Activated CD4-positive, alpha-beta T cell treated with anti-CD3 and anti-CD28 coated beads, Interleukin-2, amount 50 U/mL, for 16 hours (primary cell): ENCODE measurements at regions not wholly inside any gene's neighbourhood (a gene's known extent, or its start where the extent isn't known, plus 50 kb on each side); places are given as distances from the start of the nearest gene placed in this dataset.

ENCODE experiments used
- DNase-seq: peaks from one replicate; pipeline ENCODE4 v3.0.0-alpha.2; 2020

GRCh38 chr18:68330658-68331057 lies 384.2 kb downstream of the TMX3 start:
- DNase-seq = no peak

GRCh38 chr18:68323921-68324320 lies 391.0 kb downstream of the TMX3 start:
- no peak for DNase-seq

- no peak for DNase-seq
Observed at GRCh38 chr18:68316636-68317035, 398.3 kb downstream of the TMX3 start.

GRCh38 chr18:68314403-68314802 lies 400.5 kb downstream of the TMX3 start:
- no peak for DNase-seq

GRCh38 chr18:68301441-68301840 lies 413.5 kb downstream of the TMX3 start:
- no peak for DNase-seq

DNA sequence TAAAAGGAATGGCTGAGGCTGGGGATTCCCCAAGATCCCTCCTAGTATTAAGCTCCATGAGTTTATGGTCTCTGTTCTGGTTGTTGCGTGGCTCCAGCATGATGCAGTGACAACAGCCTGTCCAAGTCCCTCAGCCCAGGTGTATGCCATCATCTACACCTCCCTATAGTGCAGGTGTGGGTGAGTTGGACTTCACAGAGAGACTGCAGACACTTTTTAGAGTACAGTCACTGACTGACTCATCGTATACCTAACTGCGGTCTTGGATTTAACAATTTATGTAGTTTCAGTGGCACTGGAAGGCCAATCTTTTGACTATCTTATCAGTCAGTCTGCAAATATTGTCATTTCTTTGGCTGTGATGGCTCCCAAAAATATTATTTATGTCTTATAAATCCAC lies 415.0 kb downstream of the TMX3 start:
- DNase-seq = no peak

GRCh38 chr18:68298330-68298729 lies 416.6 kb downstream of the TMX3 start:
- no peak for DNase-seq

DNA sequence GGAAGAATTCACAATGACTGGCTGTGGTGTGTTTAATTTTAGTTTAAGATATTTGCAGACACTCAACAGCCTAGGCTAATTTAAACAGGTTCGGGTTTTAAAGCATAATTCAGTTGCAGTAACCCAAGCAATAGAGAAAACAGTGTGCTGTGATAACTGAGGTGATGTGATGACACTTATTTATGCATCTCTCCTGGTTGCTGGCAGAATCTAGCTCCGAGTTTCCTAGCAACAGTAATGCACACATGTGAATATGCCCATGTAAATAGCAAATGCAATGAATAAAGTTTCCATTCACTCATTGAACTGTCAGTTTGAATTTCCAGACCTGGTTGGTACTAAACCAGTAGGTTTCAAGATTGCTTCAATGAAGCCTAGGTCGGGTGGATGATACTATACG lies 426.5 kb downstream of the TMX3 start:
- no peak for DNase-seq

GRCh38 chr18:68284236-68284780 lies 430.6 kb downstream of the TMX3 start:
- no peak for DNase-seq

DNA sequence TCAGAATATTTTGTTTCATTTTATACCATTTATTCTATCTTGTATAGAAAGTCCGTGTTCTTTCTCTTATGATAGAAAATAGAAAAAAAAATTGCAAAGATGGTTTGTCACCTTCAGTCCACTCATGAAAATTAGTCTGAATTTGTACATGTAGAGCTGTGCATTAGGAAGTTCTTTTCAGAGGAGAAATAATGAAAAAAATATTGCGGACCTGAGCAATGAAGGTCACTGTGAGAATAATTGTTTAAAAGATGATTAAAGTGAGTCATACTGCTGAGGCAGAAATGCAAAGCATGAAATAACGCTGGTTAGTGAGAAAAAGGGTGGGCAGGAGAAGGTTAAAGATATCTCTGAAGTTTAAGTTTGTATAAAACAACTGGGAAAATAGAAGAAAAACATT lies 431.1 kb downstream of the TMX3 start:
- DNase-seq = no peak

- no peak for DNase-seq
Observed at GRCh38 chr18:68282232-68282631, 432.7 kb downstream of the TMX3 start.

DNA sequence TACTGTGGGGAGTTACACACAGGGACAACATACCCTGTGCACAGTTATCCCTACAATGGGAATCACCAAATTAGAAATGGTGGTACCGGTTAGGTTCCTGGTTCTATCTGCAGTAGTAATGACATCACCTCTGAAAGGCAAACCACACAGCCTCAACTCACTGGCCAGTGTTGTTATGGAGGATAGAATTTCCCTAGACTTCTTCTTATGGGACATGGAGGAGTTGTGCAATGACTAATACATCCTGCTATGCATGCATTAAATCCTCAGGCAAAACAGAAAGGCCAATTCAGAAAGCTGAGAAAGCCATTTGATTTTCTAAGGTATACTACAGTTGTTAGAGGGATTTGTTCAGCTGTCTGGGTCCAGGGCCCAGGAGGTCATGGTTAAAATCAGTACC lies 439.3 kb downstream of the TMX3 start:
- no peak for DNase-seq

DNA sequence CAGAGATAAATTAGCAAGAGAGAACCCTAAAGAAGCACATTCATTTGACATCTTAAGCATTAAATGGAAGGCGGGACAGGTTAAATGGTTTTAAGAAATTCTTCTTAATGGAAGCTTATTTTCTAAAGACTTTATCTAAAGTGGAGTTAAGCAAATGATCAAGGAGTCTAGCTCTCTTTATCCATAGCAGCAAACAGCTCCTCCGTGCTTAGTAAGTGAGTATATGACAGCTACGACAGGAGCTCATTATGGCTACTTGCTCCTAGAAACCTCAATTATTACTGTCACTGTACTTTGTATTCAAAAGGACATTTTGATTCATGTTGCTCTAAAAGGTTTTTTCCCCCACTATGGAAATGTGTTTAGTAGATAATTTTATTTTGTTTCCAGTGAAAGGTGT lies 444.9 kb downstream of the TMX3 start:
- no peak for DNase-seq

GRCh38 chr18:68267583-68267982 lies 447.3 kb downstream of the TMX3 start:
- DNase-seq = no peak

DNA sequence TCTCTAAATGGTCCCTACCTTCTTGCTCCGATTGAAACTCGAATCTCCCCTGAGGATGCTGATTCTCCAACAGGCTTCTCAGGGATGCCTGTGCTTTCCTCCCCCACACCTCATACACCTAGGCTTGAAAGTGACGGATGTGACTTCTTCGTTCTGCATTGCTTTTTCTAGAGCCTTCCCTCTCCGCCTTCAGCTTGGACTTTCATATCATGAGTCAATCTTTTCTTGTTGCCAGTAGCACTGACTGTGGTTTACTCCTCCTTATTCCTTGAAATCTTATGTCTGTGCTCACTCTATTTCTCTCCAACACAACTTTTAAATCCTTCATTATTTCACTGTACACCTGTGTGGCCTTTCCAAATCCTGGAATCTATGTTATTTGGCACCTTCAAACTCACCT lies 451.4 kb downstream of the TMX3 start:
- DNase-seq = no peak

GRCh38 chr18:68262690-68263294 lies 452.1 kb downstream of the TMX3 start:
- DNase-seq = no peak

GRCh38 chr18:68256418-68257067 lies 458.4 kb downstream of the TMX3 start:
- DNase-seq = no peak

- DNase-seq = no peak
Observed at GRCh38 chr18:68244786-68245185, 470.1 kb downstream of the TMX3 start.

- no peak for DNase-seq
Observed at GRCh38 chr18:68241881-68242280, 473.0 kb downstream of the TMX3 start.

- DNase-seq = no peak
Observed at GRCh38 chr18:68234676-68235075, 480.2 kb downstream of the TMX3 start.

- DNase-seq = no peak
Observed at GRCh38 chr18:68234131-68234530, 480.8 kb downstream of the TMX3 start.

- DNase-seq = no peak
Observed at GRCh38 chr18:68233018-68233417, 481.9 kb downstream of the TMX3 start.

DNA sequence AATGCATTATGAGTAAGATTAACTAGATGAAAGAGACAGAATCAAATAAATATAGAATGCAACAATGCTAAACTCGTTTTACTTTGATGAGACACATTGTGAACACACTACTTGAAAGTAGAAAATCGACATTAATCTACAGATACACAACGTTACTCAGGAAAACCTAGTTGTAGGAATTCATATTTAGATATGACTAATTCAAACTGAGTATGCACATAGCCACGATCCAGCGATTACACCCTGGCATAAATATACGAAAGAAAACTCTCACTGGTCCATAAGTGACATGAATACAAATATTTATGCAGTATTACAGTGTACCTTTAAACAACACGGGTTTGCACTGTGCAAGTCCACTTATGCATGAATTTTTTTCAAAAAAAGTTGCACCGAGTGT lies 485.6 kb downstream of the TMX3 start:
- DNase-seq = no peak

GRCh38 chr18:68221111-68221724 lies 493.7 kb downstream of the TMX3 start:
- DNase-seq = no peak
